ENCODE measurements at regions not wholly inside any gene's neighbourhood (a gene's known extent, or its start where the extent isn't known, plus 50 kb on each side); places are given as distances from the start of the nearest gene placed in this dataset.

GRCh38 chr1:47618222-47618720 lies 180.4 kb downstream of the FOXD2 start:
- Mint-ChIP-seq H3K27me3 (ENCODE audit: low read depth) (peaks cover 14% of the 10 kb centered on the region), H3K36me3 (ENCODE audit: low read depth) (peaks cover 2% of the 10 kb centered on the region), H3K4me1 (ENCODE audit: low read depth) (no peaks in the 10 kb centered on the region), H3K9me3 (ENCODE audit: low read depth) (no peaks in the 10 kb centered on the region), H3K27ac (ENCODE audit: unreplicated experiment) (no peak overlapping the region), H3K4me3 (ENCODE audit: unreplicated experiment) (no peak overlapping the region)
- TF ChIP-seq, protein P1, sequence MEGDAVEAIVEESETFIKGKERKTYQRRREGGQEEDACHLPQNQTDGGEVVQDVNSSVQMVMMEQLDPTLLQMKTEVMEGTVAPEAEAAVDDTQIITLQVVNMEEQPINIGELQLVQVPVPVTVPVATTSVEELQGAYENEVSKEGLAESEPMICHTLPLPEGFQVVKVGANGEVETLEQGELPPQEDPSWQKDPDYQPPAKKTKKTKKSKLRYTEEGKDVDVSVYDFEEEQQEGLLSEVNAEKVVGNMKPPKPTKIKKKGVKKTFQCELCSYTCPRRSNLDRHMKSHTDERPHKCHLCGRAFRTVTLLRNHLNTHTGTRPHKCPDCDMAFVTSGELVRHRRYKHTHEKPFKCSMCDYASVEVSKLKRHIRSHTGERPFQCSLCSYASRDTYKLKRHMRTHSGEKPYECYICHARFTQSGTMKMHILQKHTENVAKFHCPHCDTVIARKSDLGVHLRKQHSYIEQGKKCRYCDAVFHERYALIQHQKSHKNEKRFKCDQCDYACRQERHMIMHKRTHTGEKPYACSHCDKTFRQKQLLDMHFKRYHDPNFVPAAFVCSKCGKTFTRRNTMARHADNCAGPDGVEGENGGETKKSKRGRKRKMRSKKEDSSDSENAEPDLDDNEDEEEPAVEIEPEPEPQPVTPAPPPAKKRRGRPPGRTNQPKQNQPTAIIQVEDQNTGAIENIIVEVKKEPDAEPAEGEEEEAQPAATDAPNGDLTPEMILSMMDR (IDR thresholded peaks at IDR 0.05), result no peak
- DNase-seq (ENCODE audit: low spot score), result no peak

DNA sequence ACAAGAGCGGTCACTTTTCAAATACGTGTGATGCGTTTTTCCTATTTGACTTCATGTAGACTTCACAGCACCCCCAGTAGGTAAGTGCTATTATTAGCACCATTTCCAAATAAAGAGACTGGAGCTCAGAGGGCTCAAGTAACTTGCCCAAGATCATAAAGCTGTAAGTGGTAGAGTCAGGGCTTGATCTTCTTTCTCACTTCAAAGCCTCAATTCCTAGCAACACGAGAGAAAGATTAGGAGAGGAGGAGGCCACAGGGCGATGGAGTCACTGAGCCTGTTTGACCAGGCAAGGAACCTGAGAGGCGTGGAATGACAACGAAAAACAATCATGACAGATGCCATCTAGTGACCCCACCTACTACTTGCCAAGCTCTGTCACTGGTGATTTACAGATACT lies 181.0 kb downstream of the FOXD2 start:
- Mint-ChIP-seq H3K4me3 (ENCODE audit: unreplicated experiment) (no peak overlapping the region), H3K27me3 (ENCODE audit: low read depth) (peaks cover 13% of the 10 kb centered on the region), H3K9me3 (ENCODE audit: low read depth) (no peaks in the 10 kb centered on the region), H3K27ac (ENCODE audit: unreplicated experiment) (no peak overlapping the region), H3K4me1 (ENCODE audit: low read depth) (no peaks in the 10 kb centered on the region), H3K36me3 (ENCODE audit: low read depth) (peaks cover 2% of the 10 kb centered on the region)
- no peak for DNase-seq (ENCODE audit: low spot score)
- TF ChIP-seq, protein P1 (IDR thresholded peaks at IDR 0.05), result no peak

GRCh38 chr1:47621483-47621882 lies 183.6 kb downstream of the FOXD2 start:
- Mint-ChIP-seq H3K4me3 (ENCODE audit: unreplicated experiment) (no peak overlapping the region), H3K9me3 (ENCODE audit: low read depth) (no peaks in the 10 kb centered on the region), H3K27ac (ENCODE audit: unreplicated experiment) (no peak overlapping the region), H3K27me3 (ENCODE audit: low read depth) (peaks cover 13% of the 10 kb centered on the region), H3K4me1 (ENCODE audit: low read depth) (no peaks in the 10 kb centered on the region), H3K36me3 (ENCODE audit: low read depth) (no peaks in the 10 kb centered on the region)
- TF ChIP-seq, protein P1 (IDR thresholded peaks at IDR 0.05), result no peak
- no peak for DNase-seq (ENCODE audit: low spot score)

DNA sequence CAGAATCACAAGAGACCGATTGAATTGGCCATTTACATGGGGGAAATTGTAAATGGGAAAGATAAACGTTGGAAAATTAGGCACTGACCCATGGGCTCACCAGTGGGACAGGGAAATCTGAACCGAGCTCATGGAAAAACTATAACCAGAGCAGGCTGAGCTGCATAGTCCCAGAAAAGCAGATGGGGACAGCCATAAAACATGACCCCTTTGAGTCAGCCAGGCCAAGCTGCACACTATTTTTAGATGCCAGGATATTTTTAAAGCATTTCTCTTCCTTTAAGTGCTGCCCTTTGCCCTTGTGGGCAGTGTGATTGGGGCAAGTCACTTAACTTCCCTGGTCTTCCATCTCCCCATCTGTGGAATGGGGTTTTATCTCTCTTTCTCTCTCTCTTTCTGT lies 184.1 kb downstream of the FOXD2 start:
- TF ChIP-seq, protein P1 (IDR thresholded peaks at IDR 0.05), result no peak
- Mint-ChIP-seq H3K27ac (ENCODE audit: unreplicated experiment) (no peak overlapping the region), H3K4me1 (ENCODE audit: low read depth) (no peaks in the 10 kb centered on the region), H3K9me3 (ENCODE audit: low read depth) (no peaks in the 10 kb centered on the region), H3K4me3 (ENCODE audit: unreplicated experiment) (no peak overlapping the region), H3K36me3 (ENCODE audit: low read depth) (no peaks in the 10 kb centered on the region), H3K27me3 (ENCODE audit: low read depth) (peaks cover 13% of the 10 kb centered on the region)
- no peak for DNase-seq (ENCODE audit: low spot score)

DNA sequence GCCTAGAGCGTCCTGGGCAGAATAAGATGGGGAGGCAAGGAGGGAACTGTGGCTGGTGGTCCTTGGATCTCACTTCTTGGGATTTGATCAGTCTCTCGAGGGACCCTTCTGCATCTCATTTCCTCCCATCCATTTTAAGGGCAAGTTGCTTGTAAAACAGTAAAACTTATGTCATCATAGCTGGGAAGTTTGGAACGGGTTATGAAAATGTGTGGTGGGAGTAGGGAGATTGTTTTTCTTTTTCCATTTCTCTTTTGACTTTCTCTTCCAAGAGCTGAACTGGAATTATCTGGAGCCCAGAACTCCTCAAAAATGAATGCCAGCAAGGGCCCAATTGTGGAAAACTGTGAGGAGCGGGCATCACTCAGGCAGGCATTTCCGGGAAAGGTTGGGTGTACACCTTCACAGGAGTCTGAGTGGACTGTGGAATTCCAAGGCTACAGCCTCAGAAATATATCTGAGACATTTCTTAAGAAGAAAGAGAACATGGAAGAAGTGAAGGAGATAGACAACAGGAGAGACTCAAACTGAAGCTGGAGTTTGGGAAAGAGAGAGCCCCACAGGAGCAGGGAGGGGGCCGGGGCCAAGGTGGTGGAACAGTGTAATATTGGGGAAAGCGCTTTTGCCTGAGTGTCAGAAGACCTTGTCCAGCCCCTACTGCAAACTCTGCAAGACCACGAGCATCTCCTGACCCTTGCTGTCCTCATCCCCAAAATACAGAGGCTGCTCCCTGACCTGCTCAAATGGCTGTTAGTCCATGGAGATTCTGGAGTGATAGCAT lies 185.1 kb downstream of the FOXD2 start:
- TF ChIP-seq, protein P1 (IDR thresholded peaks at IDR 0.05), result no peak
- Mint-ChIP-seq H3K36me3 (ENCODE audit: low read depth) (no peaks in the 10 kb centered on the region), H3K4me3 (ENCODE audit: unreplicated experiment) (no peak overlapping the region), H3K27me3 (ENCODE audit: low read depth) (peaks cover 16% of the 10 kb centered on the region), H3K4me1 (ENCODE audit: low read depth) (no peaks in the 10 kb centered on the region), H3K9me3 (ENCODE audit: low read depth) (no peaks in the 10 kb centered on the region), H3K27ac (ENCODE audit: unreplicated experiment) (no peak overlapping the region)
- no peak for DNase-seq (ENCODE audit: low spot score)

Data from chondrocyte (in vitro differentiated cells).